D721Med (cell line): ENCODE measurements at regions not wholly inside any gene's neighbourhood (a gene's known extent, or its start where the extent isn't known, plus 50 kb on each side); places are given as distances from the start of the nearest gene placed in this dataset.
A peak's percentile ranks its signal among the peaks of the same experiment; 100 is the strongest.

Experiments
- DNase-seq: peaks from one replicate; pipeline ENCODE4 v3.0.0; 2011; ENCODE audit warnings: low spot score; ENCODE audit not compliant: insufficient read length
- FAIRE-seq: peaks from 2 replicates; lab custom pipeline; 2011; peaks lifted over from hg19 to GRCh38; lab: Jason Lieb, UNC
- TF ChIP-seq, protein P1 (sequence below): IDR thresholded peaks from 2 replicates; pipeline ENCODE4 v1.5.1; 2012; ENCODE audit warnings: mild to moderate bottlenecking, control low read depth; ENCODE audit not compliant: insufficient read depth; ENCODE audit errors: missing control alignments

DNA sequence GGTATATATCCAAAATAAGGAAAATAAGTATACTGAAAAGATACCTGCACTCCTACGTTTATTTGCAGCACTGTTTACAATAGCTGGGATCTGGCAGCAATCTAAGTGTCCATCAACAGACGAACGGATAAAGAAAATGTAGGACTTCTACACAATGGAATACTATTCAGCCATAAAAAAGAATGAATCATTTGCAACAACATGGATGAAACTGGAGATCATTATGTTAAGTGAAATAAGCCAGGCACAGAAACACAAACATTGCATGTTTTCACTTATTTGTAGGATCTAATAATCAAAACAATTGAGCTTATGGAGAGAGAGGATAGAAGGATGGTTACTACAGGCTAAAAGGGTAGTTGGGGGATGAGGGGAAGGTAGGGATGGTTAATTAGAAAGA is 494.0 kb downstream of the UQCRFS1 start:
- TF ChIP-seq, protein P1, sequence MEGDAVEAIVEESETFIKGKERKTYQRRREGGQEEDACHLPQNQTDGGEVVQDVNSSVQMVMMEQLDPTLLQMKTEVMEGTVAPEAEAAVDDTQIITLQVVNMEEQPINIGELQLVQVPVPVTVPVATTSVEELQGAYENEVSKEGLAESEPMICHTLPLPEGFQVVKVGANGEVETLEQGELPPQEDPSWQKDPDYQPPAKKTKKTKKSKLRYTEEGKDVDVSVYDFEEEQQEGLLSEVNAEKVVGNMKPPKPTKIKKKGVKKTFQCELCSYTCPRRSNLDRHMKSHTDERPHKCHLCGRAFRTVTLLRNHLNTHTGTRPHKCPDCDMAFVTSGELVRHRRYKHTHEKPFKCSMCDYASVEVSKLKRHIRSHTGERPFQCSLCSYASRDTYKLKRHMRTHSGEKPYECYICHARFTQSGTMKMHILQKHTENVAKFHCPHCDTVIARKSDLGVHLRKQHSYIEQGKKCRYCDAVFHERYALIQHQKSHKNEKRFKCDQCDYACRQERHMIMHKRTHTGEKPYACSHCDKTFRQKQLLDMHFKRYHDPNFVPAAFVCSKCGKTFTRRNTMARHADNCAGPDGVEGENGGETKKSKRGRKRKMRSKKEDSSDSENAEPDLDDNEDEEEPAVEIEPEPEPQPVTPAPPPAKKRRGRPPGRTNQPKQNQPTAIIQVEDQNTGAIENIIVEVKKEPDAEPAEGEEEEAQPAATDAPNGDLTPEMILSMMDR: no peak
- FAIRE-seq: no peak

DNA sequence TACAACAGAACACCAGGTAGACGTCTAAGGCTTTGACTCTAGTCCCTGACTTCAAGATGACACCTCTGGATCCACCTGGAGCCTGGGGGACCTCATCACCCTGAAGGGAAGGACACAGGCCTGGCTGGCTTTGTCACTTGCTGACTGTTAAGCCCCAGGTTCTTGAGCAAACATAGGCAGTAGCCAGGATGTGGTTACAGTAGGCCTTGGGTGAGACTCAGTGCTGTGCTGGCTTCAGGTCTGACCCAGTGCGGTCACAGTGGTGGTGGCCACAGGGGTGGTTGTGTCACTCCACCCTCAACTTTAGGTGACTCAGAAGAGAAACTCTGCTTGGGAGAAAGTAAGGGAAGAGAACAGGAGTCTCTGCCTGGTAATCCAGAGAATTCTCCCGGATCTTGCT is 497.8 kb downstream of the UQCRFS1 start:
- TF ChIP-seq, protein P1: no peak
- no peak for DNase-seq
- FAIRE-seq: no peak

More for the DNA sequence above, 494.0 kb downstream of the UQCRFS1 start:
- DNase-seq: no peak

DNA sequence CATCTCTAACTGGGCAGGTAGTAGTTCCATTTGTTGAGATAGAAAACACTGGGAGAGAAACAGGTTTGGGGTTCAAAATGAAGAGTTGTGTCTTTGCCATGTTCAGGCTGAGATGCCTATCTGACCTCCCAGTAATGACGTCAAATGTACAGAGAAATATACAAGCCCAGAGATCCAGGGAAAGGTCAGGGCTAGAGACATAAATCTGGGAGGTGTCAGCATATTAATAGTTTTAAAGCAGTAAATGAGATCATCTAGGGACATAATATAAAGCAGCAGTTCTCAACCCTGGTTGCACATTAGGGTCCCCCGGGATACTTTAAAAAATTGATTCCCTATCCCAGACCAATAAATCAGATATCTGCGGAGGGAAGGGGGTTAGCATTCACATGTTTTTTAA is 501.5 kb downstream of the UQCRFS1 start:
- DNase-seq (no peak), FAIRE-seq (no peak)
- TF ChIP-seq, protein P1: no peak

GRCh38 chr19:28710278-28710677 is 502.7 kb downstream of the UQCRFS1 start:
- DNase-seq: no peak
- peak; percentile 11 for FAIRE-seq
- TF ChIP-seq, protein P1: peak; percentile 84

DNA sequence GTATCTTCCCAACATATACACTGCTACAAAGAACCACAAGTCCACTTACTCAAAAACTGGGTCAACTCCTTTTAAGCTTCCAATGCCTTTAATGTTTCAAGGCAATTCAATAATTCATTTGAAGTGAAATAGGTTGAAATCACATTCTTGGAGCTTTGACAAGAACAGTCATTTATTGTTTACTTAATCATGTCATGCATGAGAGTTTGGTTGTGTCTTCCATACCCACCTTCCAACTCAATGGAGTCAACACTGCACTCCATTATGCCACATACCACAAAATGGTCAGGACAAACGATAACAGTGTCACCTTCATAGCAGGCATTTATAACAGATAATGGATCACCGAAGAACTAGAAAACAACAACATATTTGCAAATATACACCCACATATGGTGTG is 506.3 kb downstream of the UQCRFS1 start:
- DNase-seq: no peak
- no peak for FAIRE-seq
- TF ChIP-seq, protein P1: no peak

- TF ChIP-seq, protein P1: no peak
- no peak for DNase-seq
- no peak for FAIRE-seq
Measured at GRCh38 chr19:28705008-28705407, 507.9 kb downstream of the UQCRFS1 start.

DNA sequence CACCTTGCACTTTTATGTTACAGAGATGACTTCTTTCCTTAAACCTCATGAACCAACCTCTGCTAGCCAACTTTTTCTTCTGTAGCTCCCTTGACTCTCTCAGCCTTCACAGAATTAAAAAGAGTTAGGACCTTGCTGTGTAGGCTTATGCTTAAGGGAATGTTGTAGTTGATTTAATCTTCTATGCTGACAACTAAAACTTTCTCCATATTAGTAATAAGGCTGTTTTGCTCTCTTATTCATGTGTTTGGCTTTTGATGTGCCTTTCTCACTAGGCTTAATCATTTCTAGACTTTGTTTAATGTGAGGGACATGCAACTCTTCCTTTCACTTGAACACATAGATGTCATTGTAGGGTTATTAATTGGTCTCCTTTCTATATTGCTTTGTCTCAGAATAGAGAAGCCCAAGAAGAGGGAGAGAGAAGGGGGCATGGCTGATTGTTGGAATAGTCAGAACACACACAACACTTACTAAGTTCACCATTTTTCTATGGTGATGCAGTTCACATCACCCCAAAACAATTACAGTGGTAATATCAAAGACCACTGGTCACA is 509.5 kb downstream of the UQCRFS1 start:
- FAIRE-seq (no peak), DNase-seq (no peak)
- TF ChIP-seq, protein P1: no peak
